Hepatocyte (in vitro differentiated cells): ENCODE measurements at regions not wholly inside any gene's neighbourhood (a gene's known extent, or its start where the extent isn't known, plus 50 kb on each side); places are given as distances from the start of the nearest gene placed in this dataset.

Experiments
- DNase-seq: peaks from one replicate; pipeline ENCODE4 v3.0.0-alpha.2; 2016; ENCODE audit warnings: low spot score
- H2AFZ ChIP-seq: fragments of 200-600 bp; sonication (generic); 2 replicates; pipeline ENCODE4 v1.6.0; 2016; ENCODE audit warnings: antibody characterized with exemption, mild to moderate bottlenecking
- H3K27ac ChIP-seq: fragments of 200-600 bp; sonication (generic); 2 replicates; pipeline ENCODE4 v1.5.1; 2016; ENCODE audit warnings: mild to moderate bottlenecking
- H3K27me3 ChIP-seq: fragments of 200-600 bp; sonication (generic); 2 replicates; pipeline ENCODE4 v1.6.1; 2016
- H3K36me3 ChIP-seq: fragments of 200-600 bp; sonication (generic); replicated peaks from 2 replicates; pipeline ENCODE4 v1.5.1; 2016; ENCODE audit warnings: low read depth; ENCODE audit not compliant: insufficient read depth
- H3K4me1 ChIP-seq: fragments of 200-600 bp; sonication (generic); 2 replicates; pipeline ENCODE4 v1.5.1; 2016; ENCODE audit warnings: mild to moderate bottlenecking, moderate library complexity; ENCODE audit not compliant: insufficient read depth
- H3K4me2 ChIP-seq: fragments of 200-600 bp; sonication (generic); 2 replicates; pipeline ENCODE4 v1.6.0; 2016
- H3K4me3 ChIP-seq: fragments of 200-600 bp; sonication (generic); 2 replicates; pipeline ENCODE4 v1.5.1; 2016; ENCODE audit warnings: mild to moderate bottlenecking
- H3K79me2 ChIP-seq: fragments of 200-600 bp; sonication (generic); 2 replicates; pipeline ENCODE4 v1.6.0; 2017; ENCODE audit warnings: mild to moderate bottlenecking
- H3K9me2 ChIP-seq: fragments of 200-600 bp; sonication (generic); replicated peaks from 2 replicates; pipeline ENCODE4 v1.6.0; 2017; ENCODE audit warnings: mild to moderate bottlenecking; ENCODE audit not compliant: insufficient read depth
- H3K9me3 ChIP-seq: fragments of 200-600 bp; sonication (generic); 2 replicates; pipeline ENCODE4 v1.5.1; 2016; ENCODE audit warnings: low read depth, mild to moderate bottlenecking
- H4K20me1 ChIP-seq: fragments of 200-600 bp; sonication (generic); 2 replicates; pipeline ENCODE4 v1.6.0; 2016; ENCODE audit warnings: mild to moderate bottlenecking; ENCODE audit not compliant: insufficient read depth, poor library complexity, severe bottlenecking
- CTCF ChIP-seq: fragments of 200-600 bp; sonication (generic); IDR thresholded peaks from 2 replicates; pipeline ENCODE4 v1.5.1; 2016; ENCODE audit warnings: antibody characterized with exemption, mild to moderate bottlenecking; ENCODE audit not compliant: poor library complexity
- EZH2 ChIP-seq: fragments of 200-600 bp; sonication (generic); IDR thresholded peaks from 2 replicates; pipeline ENCODE4 v1.6.1; 2016; ENCODE audit warnings: antibody characterized with exemption, mild to moderate bottlenecking, borderline replicate concordance
- EZH2phosphoT487 ChIP-seq: fragments of 200-600 bp; sonication (generic); IDR thresholded peaks from one replicate; pipeline ENCODE4 v1.6.1; 2018; ENCODE audit warnings: antibody characterized with exemption, mild to moderate bottlenecking, low read depth, moderate library complexity; ENCODE audit not compliant: unreplicated experiment, severe bottlenecking
- WGBS: methylation state at CpG from one replicate; pipeline ENCODE4 v1.1.6; 2016; ENCODE audit warnings: low lambda C conversion rate; ENCODE audit errors: missing lambda C conversion rate; 5-methylcytosine and 5-hydroxymethylcytosine counted together

GRCh38 chr6:120230008-120230407, 880.4 kb upstream of the MAN1A1 start:
- no peaks in the 10 kb centered on the region for H3K4me1 ChIP-seq
- no peak overlapping the region for H3K27ac ChIP-seq
- no peaks in the 10 kb centered on the region for H3K9me2 ChIP-seq
- H3K27me3 ChIP-seq, result no peaks in the 10 kb centered on the region
- H4K20me1 ChIP-seq, result no peaks in the 10 kb centered on the region
- no peak overlapping the region for H3K4me2 ChIP-seq
- H2AFZ ChIP-seq, result no peak overlapping the region
- DNase-seq, result no peak
- no peak for TF ChIP-seq CTCF
- H3K79me2 ChIP-seq, result no peaks in the 10 kb centered on the region
- H3K4me3 ChIP-seq, result no peak overlapping the region
- no peaks in the 10 kb centered on the region for H3K9me3 ChIP-seq
- no peaks in the 10 kb centered on the region for H3K36me3 ChIP-seq

- no peak overlapping the region for H3K4me2 ChIP-seq
- H3K79me2 ChIP-seq, result no peaks in the 10 kb centered on the region
- H3K4me3 ChIP-seq, result no peak overlapping the region
- TF ChIP-seq EZH2 (no peak), EZH2phosphoT487 (no peak), CTCF (no peak)
- H4K20me1 ChIP-seq, result no peaks in the 10 kb centered on the region
- 94% methylated on average over 4 of the region's 4 CpGs for WGBS
- H3K9me2 ChIP-seq, result no peaks in the 10 kb centered on the region
- no peaks in the 10 kb centered on the region for H3K27me3 ChIP-seq
- no peak overlapping the region for H2AFZ ChIP-seq
- no peak for DNase-seq
- H3K36me3 ChIP-seq, result no peaks in the 10 kb centered on the region
- no peaks in the 10 kb centered on the region for H3K9me3 ChIP-seq
- H3K27ac ChIP-seq, result no peak overlapping the region
- no peaks in the 10 kb centered on the region for H3K4me1 ChIP-seq
Observed at GRCh38 chr6:120228297-120228696, 878.7 kb upstream of the MAN1A1 start.

- H3K79me2 ChIP-seq, result no peaks in the 10 kb centered on the region
- no peaks in the 10 kb centered on the region for H3K9me3 ChIP-seq
- H3K27ac ChIP-seq, result no peak overlapping the region
- H3K4me2 ChIP-seq, result no peak overlapping the region
- DNase-seq, result no peak
- no peaks in the 10 kb centered on the region for H3K27me3 ChIP-seq
- peaks cover 3% of the 10 kb centered on the region for H3K4me1 ChIP-seq
- no peaks in the 10 kb centered on the region for H3K36me3 ChIP-seq
- H3K4me3 ChIP-seq, result no peak overlapping the region
- no peak overlapping the region for H2AFZ ChIP-seq
- 97% methylated on average over 1 of the region's 1 CpG for WGBS
- TF ChIP-seq EZH2phosphoT487 (no peak), CTCF (no peak), EZH2 (no peak)
- no peaks in the 10 kb centered on the region for H4K20me1 ChIP-seq
- no peaks in the 10 kb centered on the region for H3K9me2 ChIP-seq
Observed at GRCh38 chr6:120219339-120219738, 869.8 kb upstream of the MAN1A1 start.

GRCh38 chr6:120214088-120214499, 864.5 kb upstream of the MAN1A1 start:
- Histone ChIP-seq H4K20me1 (no peaks in the 10 kb centered on the region), H3K36me3 (no peaks in the 10 kb centered on the region), H2AFZ (no peak overlapping the region), H3K79me2 (no peaks in the 10 kb centered on the region), H3K27ac (no peak overlapping the region), H3K4me1 (peaks cover 19% of the 10 kb centered on the region), H3K9me3 (no peaks in the 10 kb centered on the region), H3K27me3 (no peaks in the 10 kb centered on the region), H3K4me3 (no peak overlapping the region), H3K9me2 (no peaks in the 10 kb centered on the region), H3K4me2 (no peak overlapping the region)
- no peak for DNase-seq
- TF ChIP-seq EZH2 (no peak), CTCF (no peak), EZH2phosphoT487 (no peak)
